ENCODE measurements at regions not wholly inside any gene's neighbourhood (a gene's known extent, or its start where the extent isn't known, plus 50 kb on each side); places are given as distances from the start of the nearest gene placed in this dataset.

- TF ChIP-seq EP300 (conservative IDR thresholded peaks at IDR 0.05; ENCODE audit: poor library complexity, severe bottlenecking) (no peak), CTCF (IDR thresholded peaks at IDR 0.05; ENCODE audit: poor library complexity, severe bottlenecking) (no peak), POLR2AphosphoS5 (IDR thresholded peaks at IDR 0.05) (no peak), REST (IDR thresholded peaks at IDR 0.05; ENCODE audit: borderline replicate concordance) (no peak)
Measured at GRCh38 chr12:94761559-94761958, 111.2 kb upstream of the TMCC3 start.
